H1 (cell line): ENCODE measurements at regions not wholly inside any gene's neighbourhood (a gene's known extent, or its start where the extent isn't known, plus 50 kb on each side); places are given as distances from the start of the nearest gene placed in this dataset.

Experiments
- CTCF ChIA-PET: fragments of 300-600 bp; sonication (Branson Sonifier 250); formaldehyde crosslinking; loops from one replicate; lab custom pipeline; 2021; ENCODE audit not compliant: partially characterized antibody; lab: Charles Lee
- POLR2A ChIA-PET: fragments of 300-600 bp; sonication (Branson Sonifier 250); formaldehyde crosslinking; loops from one replicate; lab custom pipeline; 2021; ENCODE audit warnings: inconsistent platforms; ENCODE audit not compliant: partially characterized antibody; lab: Charles Lee
- DNase-seq, 2 experiments: peaks; one replicate each; pipeline versions ENCODE4 v3.0.0 to v3.0.0-alpha.2; 2010 to 2022; ENCODE audit warnings: low spot score in 2 of 2, low read depth in 1 of 2, mixed read lengths in 1 of 2
- FAIRE-seq: peaks from 2 replicates; lab custom pipeline; 2011; peaks lifted over from hg19 to GRCh38; lab: Jason Lieb, UNC
- H2AFZ ChIP-seq: 2 replicates; pipeline ENCODE4 v1.8.1; 2012; ENCODE audit warnings: low read length, inconsistent platforms
- H2AK5ac ChIP-seq: 2 replicates; pipeline ENCODE4 v1.6.1; 2013; ENCODE audit warnings: low read depth, low read length
- H2BK120ac ChIP-seq: replicated peaks from 2 replicates; pipeline ENCODE3; 2013; ENCODE audit warnings: low read depth, low read length, inconsistent platforms
- H2BK12ac ChIP-seq: 2 replicates; pipeline ENCODE4 v1.6.1; 2013; ENCODE audit warnings: low read depth, low read length
- H2BK15ac ChIP-seq: 2 replicates; pipeline ENCODE4 v1.6.1; 2013; ENCODE audit warnings: low read length
- H2BK20ac ChIP-seq: 2 replicates; pipeline ENCODE4 v1.6.1; 2013; ENCODE audit warnings: low read length
- H2BK5ac ChIP-seq: 2 replicates; pipeline ENCODE4 v1.6.1; 2013; ENCODE audit warnings: low read depth, low read length
- H3K14ac ChIP-seq: 2 replicates; pipeline ENCODE4 v1.6.1; 2013; ENCODE audit warnings: inconsistent platforms; ENCODE audit not compliant: insufficient read length
- H3K18ac ChIP-seq: 2 replicates; pipeline ENCODE4 v1.6.1; 2013; ENCODE audit warnings: low read length; ENCODE audit errors: extremely low read depth
- H3K23ac ChIP-seq: 2 replicates; pipeline ENCODE4 v1.6.1; 2013; ENCODE audit warnings: inconsistent platforms; ENCODE audit not compliant: insufficient read length
- H3K23me2 ChIP-seq: 2 replicates; pipeline ENCODE4 v1.6.1; 2013; ENCODE audit warnings: low read depth, low read length
- H3K27ac ChIP-seq: 2 replicates; pipeline ENCODE4 v1.6.1; 2011; ENCODE audit warnings: low read depth, low read length, inconsistent platforms
- H3K27me3 ChIP-seq, 4 experiments: replicated peaks in 1 of 4; 1 replicate in 1 of 4; 2 replicates in 3 of 4; pipeline versions ENCODE4 v1.6.1 to v1.8.1; 2011 to 2013; ENCODE audit warnings: low read length in 3 of 4, mild to moderate bottlenecking in 3 of 4, inconsistent platforms in 2 of 4, mixed read lengths in 2 of 4, moderate library complexity in 1 of 4; ENCODE audit not compliant: control insufficient read depth in 3 of 4, insufficient read depth in 3 of 4; ENCODE audit errors: extremely low read depth in 1 of 4
- H3K36me3 ChIP-seq, 4 experiments: 2 replicates each; pipeline versions ENCODE4 v1.6.1 to v1.8.1; 2011 to 2013; ENCODE audit warnings: mild to moderate bottlenecking in 4 of 4, low read length in 3 of 4, moderate library complexity in 2 of 4, control low read depth in 1 of 4, inconsistent platforms in 1 of 4; ENCODE audit not compliant: insufficient read depth in 4 of 4, control insufficient read depth in 2 of 4
- H3K4ac ChIP-seq: replicated peaks from 2 replicates; pipeline ENCODE3; 2013; ENCODE audit warnings: low read length, low read depth, mixed read lengths, inconsistent platforms; ENCODE audit not compliant: insufficient read length
- H3K4me1 ChIP-seq, 4 experiments: replicated peaks in 1 of 4; 1 replicate in 1 of 4; 2 replicates in 3 of 4; pipeline versions ENCODE4 v1.6.1 to v1.8.1; 2011 to 2013; ENCODE audit warnings: low read length in 3 of 4, inconsistent platforms in 2 of 4, mixed read lengths in 1 of 4; ENCODE audit not compliant: insufficient read depth in 4 of 4, control insufficient read depth in 3 of 4
- H3K4me2 ChIP-seq, 2 experiments: 2 replicates each; pipeline versions ENCODE4 v1.6.1 to v1.8.1; 2011 to 2013; ENCODE audit warnings: low read depth in 2 of 2, low read length in 2 of 2, control low read depth in 1 of 2, inconsistent platforms in 1 of 2, mild to moderate bottlenecking in 1 of 2; ENCODE audit not compliant: insufficient read depth in 1 of 2
- H3K4me3 ChIP-seq, 4 experiments: fragments of 200-600, 300-600 bp in 1 of 4; sonication (generic), shearing (Covaris generic), sonication (Bioruptor Twin) in 1 of 4; 2 replicates each; pipeline versions ENCODE4 v1.5.1 to v1.8.1; 2011 to 2016; ENCODE audit warnings: low read length in 4 of 4, low read depth in 3 of 4, control low read depth in 2 of 4, inconsistent platforms in 2 of 4, mild to moderate bottlenecking in 2 of 4, mixed read lengths in 1 of 4, moderate library complexity in 1 of 4; ENCODE audit not compliant: insufficient read depth in 2 of 4; ENCODE audit errors: extremely low read depth in 1 of 4
- H3K56ac ChIP-seq: replicated peaks from 2 replicates; pipeline ENCODE3; 2013; ENCODE audit warnings: low read depth, mild to moderate bottlenecking, mixed read lengths, low read length, inconsistent platforms; ENCODE audit not compliant: insufficient read length
- H3K79me1 ChIP-seq: 2 replicates; pipeline ENCODE4 v1.6.1; 2013; ENCODE audit warnings: low read depth, low read length, control low read depth
- H3K79me2 ChIP-seq, 2 experiments: 2 replicates each; pipeline versions ENCODE4 v1.6.1 to v1.8.1; 2012 to 2013; ENCODE audit warnings: low read length in 2 of 2, mild to moderate bottlenecking in 2 of 2, inconsistent platforms in 1 of 2; ENCODE audit not compliant: insufficient read depth in 2 of 2, control insufficient read depth in 1 of 2
- H3K9ac ChIP-seq, 4 experiments: replicated peaks in 1 of 4; 1 replicate in 1 of 4; 2 replicates in 3 of 4; pipeline versions ENCODE4 v1.6.1 to v1.8.1; 2011 to 2013; ENCODE audit warnings: low read depth in 3 of 4, low read length in 3 of 4, control low read depth in 2 of 4, mild to moderate bottlenecking in 2 of 4, moderate library complexity in 2 of 4, inconsistent platforms in 1 of 4; ENCODE audit errors: extremely low read depth in 1 of 4
- H3K9me3 ChIP-seq, 2 experiments: 2 replicates each; pipeline versions ENCODE4 v1.6.1 to v1.8.1; 2012 to 2013; ENCODE audit warnings: mild to moderate bottlenecking in 2 of 2, moderate library complexity in 2 of 2, control low read depth in 1 of 2, inconsistent platforms in 1 of 2, low read depth in 1 of 2, low read length in 1 of 2, mixed read lengths in 1 of 2; ENCODE audit not compliant: insufficient read depth in 2 of 2
- H4K20me1 ChIP-seq, 2 experiments: replicated peaks in 1 of 2; 2 replicates each; pipeline versions ENCODE3 to v1.8.1; 2011 to 2013; ENCODE audit warnings: inconsistent platforms in 2 of 2, low read length in 2 of 2, mild to moderate bottlenecking in 1 of 2; ENCODE audit not compliant: insufficient read depth in 2 of 2, control insufficient read depth in 1 of 2
- H4K5ac ChIP-seq: 2 replicates; pipeline ENCODE4 v1.6.1; 2013; ENCODE audit warnings: low read length, low read depth, mixed read lengths, inconsistent platforms; ENCODE audit not compliant: insufficient read length
- H4K8ac ChIP-seq: 2 replicates; pipeline ENCODE4 v1.8.0; 2013; ENCODE audit warnings: mild to moderate bottlenecking, moderate library complexity, low read length, inconsistent platforms; ENCODE audit not compliant: insufficient read depth; ENCODE audit errors: extremely low read depth
- H4K91ac ChIP-seq: replicated peaks from 2 replicates; pipeline ENCODE3; 2013; ENCODE audit warnings: low read length, mixed read lengths, inconsistent platforms; ENCODE audit not compliant: insufficient read length
- SAP30 ChIP-seq: fragments of 300-600 bp; sonication (generic); IDR thresholded peaks from 2 replicates; pipeline ENCODE4 v1.7.1; 2012; ENCODE audit warnings: low read length, moderate library complexity, mild to moderate bottlenecking, inconsistent platforms; ENCODE audit not compliant: insufficient read depth, insufficient replicate concordance
- WGBS, 2 experiments: shearing (Covaris generic) in 1 of 2; methylation state at CpG; one replicate each; pipeline versions ENCODE4 v1.1.6 to v1.1.7; 2013 to 2015; ENCODE audit warnings: low lambda C conversion rate in 2 of 2, mixed read lengths in 2 of 2, inconsistent platforms in 1 of 2, low coverage in 1 of 2, missing lambda C conversion rate in 1 of 2; ENCODE audit not compliant: insufficient replicate concordance in 2 of 2, insufficient coverage in 1 of 2, insufficient read length in 1 of 2; ENCODE audit errors: extremely low coverage in 1 of 2, missing lambda C conversion rate in 1 of 2; 5-methylcytosine and 5-hydroxymethylcytosine counted together

DNA sequence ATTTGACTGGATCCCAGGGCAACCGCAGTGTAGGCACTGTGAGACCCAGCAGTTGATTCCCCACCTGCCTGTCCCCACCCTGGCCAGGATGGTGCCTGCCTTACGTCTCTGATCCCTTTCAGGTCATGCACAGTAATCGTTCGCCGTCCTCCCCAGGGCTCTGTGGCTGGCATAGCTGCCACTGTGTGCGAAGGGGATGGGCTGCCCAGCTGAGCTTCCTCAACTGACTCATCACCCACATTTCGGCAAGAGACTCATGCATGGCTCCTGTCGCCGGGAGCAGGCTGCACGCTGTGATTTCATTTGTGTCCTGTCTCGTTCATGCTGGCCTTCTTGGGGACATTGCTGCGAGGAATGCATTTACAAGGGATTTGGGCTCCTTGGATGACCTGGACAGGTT, 252.4 kb downstream of the KLF6 start:
- no peak overlapping the region for H4K91ac ChIP-seq
- H3K56ac ChIP-seq: no peak overlapping the region
- ChIA-PET CTCF (no interaction called here), POLR2A (no interaction called here)
- no peak overlapping the region for H3K18ac ChIP-seq
- H3K4ac ChIP-seq: no peak overlapping the region
- H3K79me2 ChIP-seq: no peaks in the 10 kb centered on the region
- H3K36me3 ChIP-seq: no peaks in the 10 kb centered on the region
- H3K9me3 ChIP-seq: no peaks in the 10 kb centered on the region
- no peak overlapping the region for H2BK120ac ChIP-seq
- H3K9ac ChIP-seq: no peak overlapping the region
- no peak overlapping the region for H2BK5ac ChIP-seq
- no peak overlapping the region for H2BK12ac ChIP-seq
- no peak overlapping the region for H4K5ac ChIP-seq
- no peaks in the 10 kb centered on the region; the same call in 1 of the 2 replicates for H3K23me2 ChIP-seq
- no peaks in the 10 kb centered on the region for H3K27me3 ChIP-seq
- H3K23ac ChIP-seq: no peak overlapping the region
- no peak overlapping the region for H2BK20ac ChIP-seq
- DNase-seq (no peak), FAIRE-seq (no peak)
- H2BK15ac ChIP-seq: no peak overlapping the region
- 98% methylated on average over 12 of the region's 12 CpGs; no CpG with 5 or more reads in 1 of the 2 experiments for WGBS, 2 experiments
- no peaks in the 10 kb centered on the region for H3K79me1 ChIP-seq
- no peak overlapping the region for H3K4me3 ChIP-seq
- no peak overlapping the region for H2AK5ac ChIP-seq
- H4K20me1 ChIP-seq: no peaks in the 10 kb centered on the region
- H2AFZ ChIP-seq: no peak overlapping the region
- peak overlapping the region; percentile 35; the same call in 1 of the 2 replicates for H4K8ac ChIP-seq
- H3K27ac ChIP-seq: no peak overlapping the region
- H3K4me1 ChIP-seq: no peaks in the 10 kb centered on the region; a peak in 1 of 7 replicates
- H3K4me2 ChIP-seq: no peak overlapping the region
- no peak overlapping the region for H3K14ac ChIP-seq
- TF ChIP-seq SAP30: no peak
